ENCODE measurements at regions not wholly inside any gene's neighbourhood (a gene's known extent, or its start where the extent isn't known, plus 50 kb on each side); places are given as distances from the start of the nearest gene placed in this dataset.
"Not testable (repeated sequence)": the region's sequence is repeated elsewhere in the genome, so short reads cannot be mapped to it uniquely, and the experiment has no call there.

GRCh38 chr2:131614539-131614938 lies 86.9 kb downstream of the CCDC74A start:
- not testable (repeated sequence) for TF ChIP-seq POLR2A (IDR thresholded peaks at IDR 0.05; ENCODE audit: low read depth, low read length); POLR2AphosphoS5 (IDR thresholded peaks at IDR 0.05; ENCODE audit: low read depth, low read length); TAF1 (IDR thresholded peaks at IDR 0.05; ENCODE audit: borderline replicate concordance, low read depth, low read length)
